22Rv1 (cell line): ENCODE measurements at regions not wholly inside any gene's neighbourhood (a gene's known extent, or its start where the extent isn't known, plus 50 kb on each side); places are given as distances from the start of the nearest gene placed in this dataset.

Experiments
- CTCF ChIP-seq: fragments of 450-650 bp; IDR thresholded peaks from 2 replicates; pipeline ENCODE4 v1.5.1; 2017; ENCODE audit warnings: mild to moderate bottlenecking
- ZFX ChIP-seq: fragments of 450-650 bp; IDR thresholded peaks from 2 replicates; pipeline ENCODE4 v1.6.1; 2017; ENCODE audit warnings: antibody characterized with exemption, borderline replicate concordance

- TF ChIP-seq CTCF: no peak
- no peak for TF ChIP-seq ZFX
Observed at GRCh38 chr4:24638396-24638875, 54.1 kb upstream of the DHX15 start.
